PC-9 (cell line): ENCODE measurements at regions not wholly inside any gene's neighbourhood (a gene's known extent, or its start where the extent isn't known, plus 50 kb on each side); places are given as distances from the start of the nearest gene placed in this dataset.

Experiments used
- EZH2 ChIP-seq: fragments of 200-600 bp; sonication (generic); IDR thresholded peaks from 2 replicates; pipeline ENCODE4 v1.8.0; 2017; ENCODE audit warnings: antibody characterized with exemption, low read depth
- TF ChIP-seq, protein P1 (sequence below): fragments of 200-600 bp; sonication (generic); conservative IDR thresholded peaks from 2 replicates; pipeline ENCODE4 v1.6.1; 2017; ENCODE audit warnings: mixed run types, antibody characterized with exemption, mild to moderate bottlenecking, moderate library complexity

DNA sequence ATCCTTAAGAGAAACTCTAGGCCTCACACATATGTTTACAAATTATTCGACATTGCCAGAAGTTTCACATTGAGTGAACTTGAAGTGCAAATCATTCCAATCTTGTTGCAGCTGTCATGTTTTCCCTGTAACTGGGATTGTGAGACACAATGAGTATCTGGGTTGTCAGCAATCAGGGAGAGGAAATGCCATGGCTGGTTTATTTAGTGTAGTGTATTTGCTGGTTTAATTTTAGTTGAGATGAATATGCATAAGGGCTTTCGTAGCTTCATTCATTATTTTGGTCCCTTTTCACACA is 54.2 kb upstream of the USP1 start:
- TF ChIP-seq, protein P1, sequence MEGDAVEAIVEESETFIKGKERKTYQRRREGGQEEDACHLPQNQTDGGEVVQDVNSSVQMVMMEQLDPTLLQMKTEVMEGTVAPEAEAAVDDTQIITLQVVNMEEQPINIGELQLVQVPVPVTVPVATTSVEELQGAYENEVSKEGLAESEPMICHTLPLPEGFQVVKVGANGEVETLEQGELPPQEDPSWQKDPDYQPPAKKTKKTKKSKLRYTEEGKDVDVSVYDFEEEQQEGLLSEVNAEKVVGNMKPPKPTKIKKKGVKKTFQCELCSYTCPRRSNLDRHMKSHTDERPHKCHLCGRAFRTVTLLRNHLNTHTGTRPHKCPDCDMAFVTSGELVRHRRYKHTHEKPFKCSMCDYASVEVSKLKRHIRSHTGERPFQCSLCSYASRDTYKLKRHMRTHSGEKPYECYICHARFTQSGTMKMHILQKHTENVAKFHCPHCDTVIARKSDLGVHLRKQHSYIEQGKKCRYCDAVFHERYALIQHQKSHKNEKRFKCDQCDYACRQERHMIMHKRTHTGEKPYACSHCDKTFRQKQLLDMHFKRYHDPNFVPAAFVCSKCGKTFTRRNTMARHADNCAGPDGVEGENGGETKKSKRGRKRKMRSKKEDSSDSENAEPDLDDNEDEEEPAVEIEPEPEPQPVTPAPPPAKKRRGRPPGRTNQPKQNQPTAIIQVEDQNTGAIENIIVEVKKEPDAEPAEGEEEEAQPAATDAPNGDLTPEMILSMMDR = no peak
- no peak for TF ChIP-seq EZH2
